Mucosa of rectum (tissue), 2 donors: ENCODE measurements at regions not wholly inside any gene's neighbourhood (a gene's known extent, or its start where the extent isn't known, plus 50 kb on each side); places are given as distances from the start of the nearest gene placed in this dataset.
"Not testable (repeated sequence)": the region's sequence is repeated elsewhere in the genome, so short reads cannot be mapped to it uniquely, and the experiment has no call there.

Source experiments
- H3K27ac ChIP-seq, 2 donors: one replicate each; pipeline ENCODE4 v1.7.0; 2013; ENCODE audit warnings: inconsistent platforms in 2 of 2, low read depth in 2 of 2, low read length in 2 of 2
- H3K27me3 ChIP-seq, 2 donors: one replicate each; pipeline ENCODE4 v1.7.0; 2013; ENCODE audit warnings: low read length in 2 of 2; ENCODE audit not compliant: control insufficient read depth in 2 of 2, insufficient read depth in 2 of 2
- H3K36me3 ChIP-seq, 2 donors: one replicate each; pipeline ENCODE4 v1.7.0; 2013; ENCODE audit warnings: low read length in 2 of 2; ENCODE audit not compliant: control insufficient read depth in 2 of 2, insufficient read depth in 2 of 2
- H3K4me1 ChIP-seq, 2 donors: one replicate each; pipeline ENCODE4 v1.7.0; 2013; ENCODE audit warnings: low read length in 2 of 2, mild to moderate bottlenecking in 1 of 2; ENCODE audit not compliant: control insufficient read depth in 2 of 2, insufficient read depth in 2 of 2
- H3K4me3 ChIP-seq, 2 donors: one replicate each; pipeline ENCODE4 v1.7.0; 2013; ENCODE audit warnings: low read length in 2 of 2
- H3K9ac ChIP-seq, 2 donors: one replicate each; pipeline ENCODE4 v1.7.0; 2013; ENCODE audit warnings: low read length in 2 of 2, low read depth in 1 of 2, mild to moderate bottlenecking in 1 of 2
- H3K9me3 ChIP-seq, 2 donors: one replicate each; pipeline ENCODE4 v1.7.0; 2013; ENCODE audit warnings: low read length in 2 of 2; ENCODE audit not compliant: control insufficient read depth in 2 of 2
- donor health status: healthy.
- donor health status: Normal muscosa, but diverticular disease.

DNA sequence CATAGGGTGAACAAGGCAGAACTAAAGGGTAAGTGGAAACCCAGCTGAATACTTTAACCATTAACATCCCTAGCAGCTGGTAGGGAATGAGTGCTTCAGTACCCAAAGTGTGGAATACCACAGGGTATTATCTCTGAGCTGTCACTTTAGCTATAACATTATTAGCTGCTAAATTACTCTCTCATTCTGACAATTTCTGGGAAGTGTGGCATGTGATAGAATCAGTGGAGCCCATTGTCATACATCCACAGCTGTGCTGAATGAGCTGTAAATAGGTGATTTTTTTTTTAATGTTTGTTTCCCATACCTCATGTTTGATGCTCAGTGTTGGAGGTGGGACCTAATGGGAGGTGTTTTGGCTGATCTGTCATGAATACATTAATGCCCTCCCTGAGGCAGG is 894.3 kb downstream of the DIPK2A start:
- Histone ChIP-seq H3K27me3 (no peaks in the 10 kb centered on the region), H3K27ac (no peak overlapping the region), H3K4me1 (no peaks in the 10 kb centered on the region), H3K9me3 (no peaks in the 10 kb centered on the region), H3K4me3 (no peak overlapping the region), H3K36me3 (no peaks in the 10 kb centered on the region), H3K9ac (no peak overlapping the region)

GRCh38 chr3:144866476-144866875 is 894.9 kb downstream of the DIPK2A start:
- Histone ChIP-seq H3K27ac (no peak overlapping the region), H3K4me1 (no peaks in the 10 kb centered on the region)

GRCh38 chr3:144868506-144868905 is 896.9 kb downstream of the DIPK2A start:
- Histone ChIP-seq H3K9ac (no peak overlapping the region), H3K4me1 (no peaks in the 10 kb centered on the region), H3K27ac (no peak overlapping the region), H3K4me3 (no peak overlapping the region), H3K36me3 (no peaks in the 10 kb centered on the region), H3K9me3 (no peaks in the 10 kb centered on the region), H3K27me3 (no peaks in the 10 kb centered on the region)

More at GRCh38 chr3:144866476-144866875, 894.9 kb downstream of the DIPK2A start:
- no peak overlapping the region for H3K4me3 ChIP-seq
- no peak overlapping the region for H3K9ac ChIP-seq
- H3K36me3 ChIP-seq: no peaks in the 10 kb centered on the region
- no peaks in the 10 kb centered on the region for H3K27me3 ChIP-seq
- H3K9me3 ChIP-seq: no peaks in the 10 kb centered on the region

- no peaks in the 10 kb centered on the region for H3K4me1 ChIP-seq
- H3K36me3 ChIP-seq: no peaks in the 10 kb centered on the region
- no peak overlapping the region for H3K4me3 ChIP-seq
- no peak overlapping the region for H3K9ac ChIP-seq
- no peaks in the 10 kb centered on the region for H3K27me3 ChIP-seq
- H3K9me3 ChIP-seq: peaks cover 0 to 4% of the 10 kb centered on the region in 2 donors
- H3K27ac ChIP-seq: no peak overlapping the region
These were observed 901.4 kb downstream of the DIPK2A start for GRCh38 chr3:144873066-144873465.

GRCh38 chr3:144875211-144875610 is 903.6 kb downstream of the DIPK2A start:
- Histone ChIP-seq H3K4me1 (no peaks in the 10 kb centered on the region), H3K9ac (no peak overlapping the region), H3K36me3 (no peaks in the 10 kb centered on the region), H3K4me3 (no peak overlapping the region), H3K9me3 (peaks cover 0 to 4% of the 10 kb centered on the region in 2 donors), H3K27ac (no peak overlapping the region), H3K27me3 (no peaks in the 10 kb centered on the region)

- Histone ChIP-seq H3K4me3 (no peak overlapping the region), H3K9me3 (peaks cover 0 to 4% of the 10 kb centered on the region in 2 donors), H3K27me3 (no peaks in the 10 kb centered on the region), H3K4me1 (no peaks in the 10 kb centered on the region), H3K27ac (no peak overlapping the region), H3K9ac (no peak overlapping the region), H3K36me3 (no peaks in the 10 kb centered on the region)
These were observed 905.7 kb downstream of the DIPK2A start for GRCh38 chr3:144877356-144877755.

GRCh38 chr3:144879701-144880100 is 908.1 kb downstream of the DIPK2A start:
- Histone ChIP-seq H3K4me3 (no peak overlapping the region), H3K4me1 (no peaks in the 10 kb centered on the region), H3K9ac (no peak overlapping the region)

DNA sequence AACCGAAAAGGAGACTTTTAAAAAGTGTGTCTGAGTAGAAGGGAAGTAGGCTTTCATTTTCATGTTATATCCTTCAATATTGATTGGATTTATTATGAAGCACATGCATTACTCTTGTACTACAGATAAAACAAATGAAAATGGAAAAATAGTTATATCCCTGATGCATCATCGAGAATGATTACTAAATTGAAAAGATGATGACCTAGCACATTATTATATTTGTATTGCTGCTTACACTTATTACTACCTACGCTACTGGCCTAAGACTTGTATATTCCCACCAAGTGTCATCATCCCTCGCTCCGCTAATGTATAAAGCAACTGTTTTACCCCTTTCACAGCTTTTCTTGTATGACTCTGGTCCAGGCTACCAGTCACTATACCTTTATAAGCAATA is 922.4 kb downstream of the DIPK2A start:
- Histone ChIP-seq H3K36me3 (no peaks in the 10 kb centered on the region), H3K9me3 (peaks cover 0 to 2% of the 10 kb centered on the region in 2 donors), H3K27ac (no peak overlapping the region), H3K4me3 (no peak overlapping the region), H3K4me1 (no peaks in the 10 kb centered on the region), H3K9ac (no peak overlapping the region), H3K27me3 (no peaks in the 10 kb centered on the region)

More at GRCh38 chr3:144879701-144880100, 908.1 kb downstream of the DIPK2A start:
- Histone ChIP-seq H3K36me3 (no peaks in the 10 kb centered on the region), H3K27me3 (no peaks in the 10 kb centered on the region), H3K9me3 (peaks cover 0 to 2% of the 10 kb centered on the region in 2 donors), H3K27ac (no peak overlapping the region)

DNA sequence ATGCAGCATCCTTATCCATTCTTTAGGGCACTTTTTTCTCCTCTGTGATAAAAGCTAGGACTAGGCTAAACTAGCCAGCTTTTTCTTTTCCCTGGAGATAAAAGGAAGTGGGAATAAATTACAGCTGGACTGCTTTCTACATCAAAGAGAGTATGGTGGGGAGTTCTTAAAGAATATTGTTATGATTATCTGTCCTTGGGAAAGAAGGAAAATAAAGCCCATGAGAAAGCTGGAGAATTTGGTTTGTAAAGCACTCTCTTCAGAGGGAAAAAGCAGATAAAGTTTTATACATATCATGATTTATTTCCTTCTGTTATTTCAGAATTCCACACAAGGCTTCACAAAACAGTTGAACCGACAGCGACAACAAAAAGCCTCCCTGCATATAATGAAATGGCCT is 923.0 kb downstream of the DIPK2A start:
- Histone ChIP-seq H3K36me3 (no peaks in the 10 kb centered on the region), H3K27ac (no peak overlapping the region), H3K4me3 (no peak overlapping the region)

DNA sequence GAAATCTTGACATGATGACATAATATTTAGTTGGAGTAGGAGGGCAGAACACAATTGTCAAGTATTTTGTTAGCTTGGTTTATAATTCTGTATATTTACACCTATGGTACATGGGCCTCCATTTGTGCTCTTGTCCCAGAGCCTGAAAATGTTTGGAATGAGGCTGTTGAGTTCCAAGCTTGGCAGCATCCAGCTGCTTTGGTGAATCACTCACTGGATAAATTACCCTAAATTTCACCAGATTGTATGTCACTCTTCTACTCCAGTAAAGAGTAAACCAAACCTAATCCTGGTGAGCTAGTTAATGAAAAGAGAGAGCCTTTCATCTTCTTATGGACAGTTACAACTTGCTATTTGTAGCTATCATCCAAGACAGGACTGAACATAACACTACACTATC is 928.7 kb downstream of the DIPK2A start:
- Histone ChIP-seq H3K9ac (no peak overlapping the region), H3K4me1 (no peaks in the 10 kb centered on the region), H3K9me3 (no peaks in the 10 kb centered on the region), H3K4me3 (no peak overlapping the region), H3K36me3 (no peaks in the 10 kb centered on the region), H3K27ac (no peak overlapping the region), H3K27me3 (no peaks in the 10 kb centered on the region)

More for the DNA sequence above, 923.0 kb downstream of the DIPK2A start:
- Histone ChIP-seq H3K9ac (no peak overlapping the region), H3K4me1 (no peaks in the 10 kb centered on the region), H3K9me3 (peaks cover 0 to 2% of the 10 kb centered on the region in 2 donors), H3K27me3 (no peaks in the 10 kb centered on the region)

DNA sequence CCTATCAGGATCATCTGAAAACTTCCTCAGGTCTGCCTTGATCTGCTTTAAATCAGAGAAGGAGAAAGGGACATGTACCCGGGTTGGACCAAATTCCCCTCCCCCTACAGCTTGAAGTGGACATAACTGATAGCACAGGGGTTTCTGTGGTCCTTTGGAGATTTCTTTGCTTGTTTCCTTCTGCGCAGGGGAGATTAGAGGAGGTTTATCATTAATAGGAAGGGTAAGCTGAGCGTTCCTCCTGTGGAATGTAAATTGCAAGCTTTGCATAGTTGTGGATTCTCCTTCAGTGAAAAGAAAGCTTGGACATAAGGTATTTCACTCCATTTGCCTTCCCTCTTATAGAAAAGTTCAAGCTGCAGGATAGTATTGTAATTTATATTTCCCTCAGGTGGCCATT is 936.0 kb downstream of the DIPK2A start:
- not testable (repeated sequence) for H3K4me3 ChIP-seq, H3K9ac ChIP-seq, H3K9me3 ChIP-seq, H3K36me3 ChIP-seq, H3K4me1 ChIP-seq, H3K27ac ChIP-seq, H3K27me3 ChIP-seq
